ENCODE measurements at regions not wholly inside any gene's neighbourhood (a gene's known extent, or its start where the extent isn't known, plus 50 kb on each side); places are given as distances from the start of the nearest gene placed in this dataset.

DNA sequence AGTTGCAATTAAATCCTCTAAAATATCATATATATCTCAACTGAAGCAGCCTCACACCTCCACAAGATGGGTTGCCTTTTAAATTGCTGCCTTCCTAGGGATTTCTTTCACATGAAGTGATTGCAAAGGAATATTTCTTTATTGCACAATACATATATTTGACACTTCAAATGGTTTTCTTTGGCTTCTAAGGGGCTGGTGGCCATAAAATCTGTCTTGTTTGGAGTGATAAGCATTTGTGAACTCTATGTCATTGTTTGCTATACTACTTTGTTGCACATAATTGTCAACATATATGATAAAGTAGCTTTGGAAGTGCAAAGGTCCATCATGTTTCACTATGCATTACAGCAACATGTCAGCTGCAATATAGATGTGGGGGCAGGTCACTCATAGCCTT lies 2380.9 kb downstream of the PCDH9 start:
- intact Hi-C loops (cut with DNase I): no loop called here
- Histone ChIP-seq H3K27ac (no peak overlapping the region), H3K4me1 (no peaks in the 10 kb centered on the region), H3K9me3 (no peaks in the 10 kb centered on the region), H3K36me3 (no peaks in the 10 kb centered on the region), H3K4me3 (replicated peaks in 1 of 3) (no peak overlapping the region), H3K27me3 (no peaks in the 10 kb centered on the region)
- no peak for DNase-seq
- TF ChIP-seq POLR2A (IDR thresholded peaks at IDR 0.05): no peak
- TF ChIP-seq, protein P1, sequence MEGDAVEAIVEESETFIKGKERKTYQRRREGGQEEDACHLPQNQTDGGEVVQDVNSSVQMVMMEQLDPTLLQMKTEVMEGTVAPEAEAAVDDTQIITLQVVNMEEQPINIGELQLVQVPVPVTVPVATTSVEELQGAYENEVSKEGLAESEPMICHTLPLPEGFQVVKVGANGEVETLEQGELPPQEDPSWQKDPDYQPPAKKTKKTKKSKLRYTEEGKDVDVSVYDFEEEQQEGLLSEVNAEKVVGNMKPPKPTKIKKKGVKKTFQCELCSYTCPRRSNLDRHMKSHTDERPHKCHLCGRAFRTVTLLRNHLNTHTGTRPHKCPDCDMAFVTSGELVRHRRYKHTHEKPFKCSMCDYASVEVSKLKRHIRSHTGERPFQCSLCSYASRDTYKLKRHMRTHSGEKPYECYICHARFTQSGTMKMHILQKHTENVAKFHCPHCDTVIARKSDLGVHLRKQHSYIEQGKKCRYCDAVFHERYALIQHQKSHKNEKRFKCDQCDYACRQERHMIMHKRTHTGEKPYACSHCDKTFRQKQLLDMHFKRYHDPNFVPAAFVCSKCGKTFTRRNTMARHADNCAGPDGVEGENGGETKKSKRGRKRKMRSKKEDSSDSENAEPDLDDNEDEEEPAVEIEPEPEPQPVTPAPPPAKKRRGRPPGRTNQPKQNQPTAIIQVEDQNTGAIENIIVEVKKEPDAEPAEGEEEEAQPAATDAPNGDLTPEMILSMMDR (IDR thresholded peaks at IDR 0.05): no peak

DNA sequence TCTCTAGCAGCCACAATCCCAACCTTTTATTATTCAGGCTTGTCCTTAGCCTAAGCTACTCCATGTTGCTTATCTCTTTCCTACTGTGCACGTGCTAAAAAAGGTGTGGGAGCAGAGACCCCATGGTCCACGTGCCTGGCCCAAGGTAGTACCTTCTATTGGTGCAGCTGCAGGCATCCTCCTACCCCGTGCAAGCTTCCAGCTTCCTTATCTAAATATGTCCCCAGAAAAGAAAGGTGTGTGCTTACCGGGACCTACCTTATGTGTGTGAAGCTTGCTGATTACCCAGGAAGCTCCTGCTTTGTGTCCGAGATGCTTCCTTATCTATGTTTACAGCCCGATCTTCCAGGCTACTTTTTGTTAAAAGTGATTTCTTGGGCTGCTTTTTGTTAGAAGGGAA lies 2382.4 kb downstream of the PCDH9 start:
- no peak for TF ChIP-seq POLR2A (IDR thresholded peaks at IDR 0.05)
- TF ChIP-seq, protein P1 (IDR thresholded peaks at IDR 0.05): no peak
- no peaks in the 10 kb centered on the region for H3K36me3 ChIP-seq
- no peaks in the 10 kb centered on the region for H3K27me3 ChIP-seq
- H3K4me3 ChIP-seq (replicated peaks in 1 of 3): no peak overlapping the region
- H3K27ac ChIP-seq: no peak overlapping the region
- DNase-seq: no peak
- WGBS, 2 donors: 61 to 64% methylated on average over 6 of the region's 6 CpGs
- intact Hi-C loops (cut with DNase I): no loop called here
- no peaks in the 10 kb centered on the region for H3K9me3 ChIP-seq
- no peaks in the 10 kb centered on the region for H3K4me1 ChIP-seq

GRCh38 chr13:64845110-64845509 lies 2385.0 kb downstream of the PCDH9 start:
- Histone ChIP-seq H3K27me3 (no peaks in the 10 kb centered on the region), H3K4me3 (replicated peaks in 1 of 3) (no peak overlapping the region), H3K27ac (no peak overlapping the region), H3K36me3 (no peaks in the 10 kb centered on the region), H3K4me1 (no peaks in the 10 kb centered on the region), H3K9me3 (no peaks in the 10 kb centered on the region)
- no peak for DNase-seq
- TF ChIP-seq POLR2A (IDR thresholded peaks at IDR 0.05): no peak
- TF ChIP-seq, protein P1 (IDR thresholded peaks at IDR 0.05): no peak
- 0 to 51% methylated on average over 1 of the region's 1 CpG for WGBS, 2 donors
- intact Hi-C loops (cut with DNase I): no loop called here

GRCh38 chr13:64819081-64819480 lies 2411.1 kb downstream of the PCDH9 start:
- intact Hi-C loops (cut with DNase I): no loop called here
- TF ChIP-seq, protein P1 (IDR thresholded peaks at IDR 0.05): no peak
- no peak for TF ChIP-seq POLR2A (IDR thresholded peaks at IDR 0.05)
- Histone ChIP-seq H3K4me1 (no peaks in the 10 kb centered on the region), H3K4me3 (replicated peaks in 1 of 3) (no peak overlapping the region), H3K27me3 (no peaks in the 10 kb centered on the region), H3K36me3 (no peaks in the 10 kb centered on the region), H3K27ac (no peak overlapping the region), H3K9me3 (no peaks in the 10 kb centered on the region)
- WGBS, 2 donors: 95% methylated on average over 2 of the region's 2 CpGs
- no peak for DNase-seq

DNA sequence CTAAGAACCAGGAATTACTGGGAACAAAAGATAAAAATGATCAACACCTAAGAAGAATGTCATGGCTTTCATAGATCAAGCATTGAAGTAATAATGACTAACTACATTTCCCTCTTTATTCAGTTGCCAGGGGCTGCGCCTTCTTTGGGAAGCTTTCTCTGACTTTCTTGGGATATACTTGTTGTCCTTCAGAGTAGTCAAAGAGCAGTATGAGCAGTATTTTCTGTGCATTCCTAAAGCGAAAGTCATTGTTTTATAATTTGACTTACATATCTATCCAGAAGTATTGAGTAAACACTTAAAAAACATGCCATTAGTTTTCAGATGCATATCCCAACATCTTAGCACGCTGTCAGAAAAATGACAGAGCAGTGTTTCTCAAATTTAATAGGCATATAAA lies 2412.4 kb downstream of the PCDH9 start:
- H3K27me3 ChIP-seq: no peaks in the 10 kb centered on the region
- H3K9me3 ChIP-seq: no peaks in the 10 kb centered on the region
- intact Hi-C loops (cut with DNase I): no loop called here
- H3K27ac ChIP-seq: no peak overlapping the region
- H3K4me1 ChIP-seq: no peaks in the 10 kb centered on the region
- WGBS, 2 donors: 93 to 94% methylated on average over 3 of the region's 3 CpGs
- H3K36me3 ChIP-seq: no peaks in the 10 kb centered on the region
- no peak overlapping the region for H3K4me3 ChIP-seq (replicated peaks in 1 of 3)
- no peak for DNase-seq
- TF ChIP-seq POLR2A (IDR thresholded peaks at IDR 0.05): no peak
- TF ChIP-seq, protein P1 (IDR thresholded peaks at IDR 0.05): no peak
